SK-N-MC (cell line): ENCODE measurements at regions not wholly inside any gene's neighbourhood (a gene's known extent, or its start where the extent isn't known, plus 50 kb on each side); places are given as distances from the start of the nearest gene placed in this dataset.

Experiments used
- EZH2 ChIP-seq: fragments of 200-600 bp; sonication (generic); IDR thresholded peaks from one replicate; pipeline ENCODE4 v1.6.1; 2017; ENCODE audit warnings: antibody characterized with exemption
- FOXP2 ChIP-seq: optimal IDR thresholded peaks from 2 replicates; pipeline ENCODE3; 2011; ENCODE audit warnings: mild to moderate bottlenecking, moderate library complexity; ENCODE audit not compliant: insufficient read depth; ENCODE audit errors: extremely low read length, control extremely low read depth
- POLR2AphosphoS5 ChIP-seq: IDR thresholded peaks from 2 replicates; pipeline ENCODE4 v1.6.1; 2012; ENCODE audit warnings: mild to moderate bottlenecking, low read depth, low read length, borderline replicate concordance

DNA sequence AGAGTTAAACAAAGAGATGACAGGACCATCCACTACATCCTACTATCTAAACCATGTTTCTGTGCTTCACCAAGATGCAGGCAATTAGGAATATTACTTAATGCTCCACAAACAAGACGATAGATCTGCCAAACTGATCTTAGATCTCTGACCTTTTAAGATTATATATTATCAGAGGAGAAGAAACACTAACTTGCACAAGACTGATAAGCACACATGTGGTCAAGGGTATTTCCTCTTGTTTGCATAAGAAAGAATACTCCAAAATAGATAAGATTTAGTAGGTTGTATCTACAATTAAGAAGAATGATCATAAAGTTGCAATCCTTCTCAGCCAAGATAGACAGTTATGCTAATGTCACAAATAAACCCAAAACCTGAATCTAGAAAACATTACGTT, 601.0 kb upstream of the ACO1 start:
- no peak for TF ChIP-seq POLR2AphosphoS5
- no peak for TF ChIP-seq EZH2
- no peak for TF ChIP-seq FOXP2
